Right lobe of liver (tissue), 4 donors: ENCODE measurements at regions not wholly inside any gene's neighbourhood (a gene's known extent, or its start where the extent isn't known, plus 50 kb on each side); places are given as distances from the start of the nearest gene placed in this dataset.

Experiments
- POLR2A ChIP-seq: fragments of 450-650 bp; IDR thresholded peaks from one replicate; pipeline ENCODE4 v1.6.1; 2017; ENCODE audit warnings: antibody characterized with exemption, mild to moderate bottlenecking
- TF ChIP-seq, protein P1 (sequence below), 4 donors: fragments of 200-600 bp in 3 of 4; fragments of 450-650 bp in 1 of 4; IDR thresholded peaks; one replicate each; pipeline versions ENCODE4 v1.5.1 to v1.8.0; 2016 to 2022; ENCODE audit warnings: antibody characterized with exemption in 4 of 4, mild to moderate bottlenecking in 2 of 4
- donor health status: DM: no; HTN: no; CAD: no.
- donor health status: DM: no; HTN: no; CAD: no.
- donor health status: DM: no; HTN: yes; CAD: no.

DNA sequence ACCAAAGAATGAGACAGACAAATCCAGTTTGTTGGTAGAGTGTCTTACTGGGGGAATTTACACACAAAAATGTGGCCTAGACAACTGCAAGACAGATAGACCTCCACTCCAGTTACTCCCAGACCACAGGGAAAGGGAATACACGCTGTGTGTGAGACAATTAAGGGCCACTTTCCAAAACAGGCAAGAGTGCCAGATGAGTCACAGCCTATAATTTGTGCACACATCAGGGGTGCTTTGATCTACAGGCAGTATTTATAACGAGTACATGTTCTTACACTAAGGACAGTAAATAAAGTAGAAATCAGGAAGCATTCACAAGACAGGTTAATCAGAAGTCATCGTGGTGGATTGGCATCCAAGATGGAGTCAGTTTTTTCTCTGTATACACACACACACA is 114.8 kb downstream of the ZNF622 start:
- TF ChIP-seq, protein P1, sequence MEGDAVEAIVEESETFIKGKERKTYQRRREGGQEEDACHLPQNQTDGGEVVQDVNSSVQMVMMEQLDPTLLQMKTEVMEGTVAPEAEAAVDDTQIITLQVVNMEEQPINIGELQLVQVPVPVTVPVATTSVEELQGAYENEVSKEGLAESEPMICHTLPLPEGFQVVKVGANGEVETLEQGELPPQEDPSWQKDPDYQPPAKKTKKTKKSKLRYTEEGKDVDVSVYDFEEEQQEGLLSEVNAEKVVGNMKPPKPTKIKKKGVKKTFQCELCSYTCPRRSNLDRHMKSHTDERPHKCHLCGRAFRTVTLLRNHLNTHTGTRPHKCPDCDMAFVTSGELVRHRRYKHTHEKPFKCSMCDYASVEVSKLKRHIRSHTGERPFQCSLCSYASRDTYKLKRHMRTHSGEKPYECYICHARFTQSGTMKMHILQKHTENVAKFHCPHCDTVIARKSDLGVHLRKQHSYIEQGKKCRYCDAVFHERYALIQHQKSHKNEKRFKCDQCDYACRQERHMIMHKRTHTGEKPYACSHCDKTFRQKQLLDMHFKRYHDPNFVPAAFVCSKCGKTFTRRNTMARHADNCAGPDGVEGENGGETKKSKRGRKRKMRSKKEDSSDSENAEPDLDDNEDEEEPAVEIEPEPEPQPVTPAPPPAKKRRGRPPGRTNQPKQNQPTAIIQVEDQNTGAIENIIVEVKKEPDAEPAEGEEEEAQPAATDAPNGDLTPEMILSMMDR (IDR thresholded peaks at IDR 0.05) = no peak
- no peak for TF ChIP-seq POLR2A
